GM23338 (cell line): ENCODE measurements at regions not wholly inside any gene's neighbourhood (a gene's known extent, or its start where the extent isn't known, plus 50 kb on each side); places are given as distances from the start of the nearest gene placed in this dataset.

Experiments used
- CREB1 ChIP-seq: fragments of 250-450 bp; sonication (Bioruptor Pico); IDR thresholded peaks from 2 replicates; pipeline ENCODE4 v1.5.0; 2020; ENCODE audit warnings: low read depth, mild to moderate bottlenecking, moderate library complexity
- CTCF ChIP-seq, 2 experiments: fragments of 200-600 bp in 1 of 2; sonication (generic) in 1 of 2; conservative IDR thresholded peaks; 2 replicates each; pipeline versions ENCODE4 v1.5.1 to v1.6.1; 2016 to 2017; ENCODE audit warnings: antibody characterized with exemption in 2 of 2, low read depth in 2 of 2, mild to moderate bottlenecking in 2 of 2, moderate library complexity in 1 of 2
- ETS1 ChIP-seq: IDR thresholded peaks from 2 replicates; pipeline ENCODE4 v1.6.1; 2016; ENCODE audit warnings: antibody characterized with exemption
- EZH2 ChIP-seq: fragments of 200-600 bp; sonication (generic); IDR thresholded peaks from one replicate; pipeline ENCODE4 v1.8.0; 2017; ENCODE audit warnings: antibody characterized with exemption, mild to moderate bottlenecking, low read depth; ENCODE audit not compliant: unreplicated experiment
- EZH2phosphoT487 ChIP-seq: fragments of 200-600 bp; sonication (generic); IDR thresholded peaks from one replicate; pipeline ENCODE4 v1.8.1; 2018; ENCODE audit warnings: antibody characterized with exemption; ENCODE audit not compliant: unreplicated experiment
- JUNB ChIP-seq: IDR thresholded peaks from one replicate; pipeline ENCODE4 v1.6.1; 2016; ENCODE audit warnings: antibody characterized with exemption; ENCODE audit not compliant: unreplicated experiment
- NANOG ChIP-seq: IDR thresholded peaks from 2 replicates; pipeline ENCODE4 v1.6.1; 2016; ENCODE audit warnings: antibody characterized with exemption, borderline replicate concordance
- POLR2AphosphoS5 ChIP-seq: IDR thresholded peaks from 2 replicates; pipeline ENCODE4 v1.6.1; 2016; ENCODE audit warnings: antibody characterized with exemption, low read depth
- REST ChIP-seq: IDR thresholded peaks from one replicate; pipeline ENCODE4 v1.6.1; 2018; ENCODE audit warnings: antibody characterized with exemption; ENCODE audit not compliant: unreplicated experiment
- STAT1 ChIP-seq: IDR thresholded peaks from one replicate; pipeline ENCODE4 v1.6.1; 2016; ENCODE audit warnings: antibody characterized with exemption; ENCODE audit not compliant: unreplicated experiment
- ZNF114 ChIP-seq: fragments of 250-450 bp; sonication (Bioruptor Pico); IDR thresholded peaks from 2 replicates; pipeline ENCODE4 v1.5.0; 2020; ENCODE audit warnings: mild to moderate bottlenecking, moderate library complexity
- ZNF331 ChIP-seq: fragments of 250-450 bp; sonication (Bioruptor Pico); IDR thresholded peaks from 2 replicates; pipeline ENCODE4 v1.5.0; 2020; ENCODE audit warnings: low read depth, mild to moderate bottlenecking, moderate library complexity
- ZNF462 ChIP-seq: fragments of 250-450 bp; sonication (Bioruptor Pico); IDR thresholded peaks from 2 replicates; pipeline ENCODE4 v1.5.0; 2020; ENCODE audit warnings: mild to moderate bottlenecking, moderate library complexity

GRCh38 chr6:49118478-49118877 is 344.6 kb downstream of the MMUT start:
- TF ChIP-seq CTCF (conservative IDR thresholded peaks at IDR 0.05; ENCODE audit: low read depth in 2 of 2) (no peak), EZH2 (no peak), POLR2AphosphoS5 (no peak), CREB1 (CRISPR knock-in tag) (no peak), EZH2phosphoT487 (no peak), ZNF331 (CRISPR knock-in tag) (no peak), REST (no peak), ZNF462 (CRISPR knock-in tag) (no peak), JUNB (no peak), NANOG (no peak), STAT1 (no peak), ETS1 (no peak), ZNF114 (CRISPR knock-in tag) (no peak)
